GM06990 (cell line): ENCODE measurements at regions not wholly inside any gene's neighbourhood (a gene's known extent, or its start where the extent isn't known, plus 50 kb on each side); places are given as distances from the start of the nearest gene placed in this dataset.

Experiments
- DNase-seq: peaks from one replicate; pipeline ENCODE4 v3.0.0-alpha.2; 2011; ENCODE audit not compliant: insufficient read length; ENCODE audit errors: extremely low read depth
- H3K27me3 ChIP-seq: replicated peaks from 2 replicates; pipeline ENCODE4 v1.6.0; 2011; ENCODE audit warnings: low read length; ENCODE audit not compliant: control insufficient read depth, insufficient read depth
- H3K36me3 ChIP-seq: 2 replicates; pipeline ENCODE4 v1.5.1; 2011; ENCODE audit warnings: low read length; ENCODE audit not compliant: control insufficient read depth, insufficient read depth
- H3K4me3 ChIP-seq: replicated peaks from 2 replicates; pipeline ENCODE4 v1.5.1; 2011; ENCODE audit warnings: low read depth, mild to moderate bottlenecking, control low read depth, low read length
- TF ChIP-seq, protein P1 (sequence below): IDR thresholded peaks from 2 replicates; pipeline ENCODE4 v1.5.1; 2011; ENCODE audit warnings: low read length, control low read depth, mild to moderate bottlenecking, inconsistent platforms; ENCODE audit not compliant: insufficient read depth, poor library complexity, severe bottlenecking

DNA sequence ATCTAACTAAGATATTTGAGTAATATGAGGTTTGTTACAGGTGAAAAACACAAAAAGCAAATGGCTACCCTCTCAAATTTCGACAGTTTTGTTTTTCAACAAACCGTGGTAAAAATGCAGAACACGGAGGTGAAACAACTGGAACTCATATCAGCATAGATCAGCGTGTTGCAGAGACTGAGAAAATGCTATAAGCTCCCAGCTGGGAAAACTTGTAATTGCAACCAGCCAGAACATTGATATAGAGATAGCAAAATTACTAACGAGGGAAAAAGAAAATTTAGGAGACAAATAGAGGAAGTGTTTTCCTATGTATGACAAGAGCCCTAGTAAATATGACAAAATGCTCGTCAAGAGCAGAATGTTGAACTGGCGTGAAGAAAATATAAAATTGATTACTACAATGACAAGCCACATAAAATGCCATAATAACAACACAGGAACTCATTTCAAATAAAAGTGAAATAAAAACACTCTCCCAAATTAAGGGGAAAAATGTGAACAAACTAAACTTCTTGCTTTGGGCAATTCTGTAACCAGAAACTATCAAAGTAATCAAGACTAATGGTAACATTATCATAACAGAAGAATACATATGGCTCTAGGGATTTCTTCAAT, 1989.8 kb downstream of the EFNA5 start:
- DNase-seq, result no peak
- Histone ChIP-seq H3K27me3 (no peaks in the 10 kb centered on the region), H3K4me3 (no peak overlapping the region), H3K36me3 (no peaks in the 10 kb centered on the region)
- TF ChIP-seq, protein P1, sequence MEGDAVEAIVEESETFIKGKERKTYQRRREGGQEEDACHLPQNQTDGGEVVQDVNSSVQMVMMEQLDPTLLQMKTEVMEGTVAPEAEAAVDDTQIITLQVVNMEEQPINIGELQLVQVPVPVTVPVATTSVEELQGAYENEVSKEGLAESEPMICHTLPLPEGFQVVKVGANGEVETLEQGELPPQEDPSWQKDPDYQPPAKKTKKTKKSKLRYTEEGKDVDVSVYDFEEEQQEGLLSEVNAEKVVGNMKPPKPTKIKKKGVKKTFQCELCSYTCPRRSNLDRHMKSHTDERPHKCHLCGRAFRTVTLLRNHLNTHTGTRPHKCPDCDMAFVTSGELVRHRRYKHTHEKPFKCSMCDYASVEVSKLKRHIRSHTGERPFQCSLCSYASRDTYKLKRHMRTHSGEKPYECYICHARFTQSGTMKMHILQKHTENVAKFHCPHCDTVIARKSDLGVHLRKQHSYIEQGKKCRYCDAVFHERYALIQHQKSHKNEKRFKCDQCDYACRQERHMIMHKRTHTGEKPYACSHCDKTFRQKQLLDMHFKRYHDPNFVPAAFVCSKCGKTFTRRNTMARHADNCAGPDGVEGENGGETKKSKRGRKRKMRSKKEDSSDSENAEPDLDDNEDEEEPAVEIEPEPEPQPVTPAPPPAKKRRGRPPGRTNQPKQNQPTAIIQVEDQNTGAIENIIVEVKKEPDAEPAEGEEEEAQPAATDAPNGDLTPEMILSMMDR, result no peak

DNA sequence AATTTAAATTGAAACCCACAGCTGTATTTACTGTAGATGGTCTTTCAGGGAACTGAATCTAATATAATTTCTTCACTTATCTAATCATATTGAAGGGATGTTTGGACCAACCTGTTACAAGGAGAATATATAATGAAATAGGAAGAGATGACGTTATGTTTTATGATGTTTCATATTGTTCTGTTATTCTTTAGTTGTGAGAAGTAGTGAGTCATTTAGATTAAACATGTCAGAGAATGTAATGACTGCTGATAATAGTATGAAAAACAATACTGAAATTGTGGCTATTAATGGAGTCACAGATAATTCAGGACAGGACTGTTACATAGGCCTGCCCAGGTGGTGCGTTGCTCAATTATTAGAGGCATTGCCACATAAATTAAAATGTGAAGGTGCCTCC, 1993.4 kb downstream of the EFNA5 start:
- no peak overlapping the region for H3K4me3 ChIP-seq
- H3K27me3 ChIP-seq, result no peaks in the 10 kb centered on the region
- DNase-seq, result no peak
- TF ChIP-seq, protein P1, result no peak
- no peaks in the 10 kb centered on the region for H3K36me3 ChIP-seq

DNA sequence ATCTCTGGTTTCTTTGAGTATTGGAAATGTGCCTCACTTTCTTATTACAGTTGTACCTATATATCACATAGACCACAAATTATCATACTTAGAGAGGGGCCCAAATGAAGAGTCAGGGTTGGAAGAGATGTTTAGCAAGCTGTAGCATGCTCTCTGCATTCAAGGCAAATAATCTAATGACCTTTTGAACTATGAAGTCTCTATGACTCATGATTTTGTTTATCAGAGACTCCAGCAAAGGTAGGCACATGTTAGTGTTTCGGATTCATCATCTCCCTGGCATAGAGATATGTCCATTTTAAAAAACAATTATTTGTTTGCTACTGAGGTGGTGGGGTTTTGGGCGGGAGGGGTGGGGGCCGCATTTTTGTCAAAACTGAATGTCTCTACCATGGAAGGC, 2000.1 kb downstream of the EFNA5 start:
- no peak for DNase-seq
- H3K4me3 ChIP-seq, result no peak overlapping the region
- TF ChIP-seq, protein P1, result no peak

DNA sequence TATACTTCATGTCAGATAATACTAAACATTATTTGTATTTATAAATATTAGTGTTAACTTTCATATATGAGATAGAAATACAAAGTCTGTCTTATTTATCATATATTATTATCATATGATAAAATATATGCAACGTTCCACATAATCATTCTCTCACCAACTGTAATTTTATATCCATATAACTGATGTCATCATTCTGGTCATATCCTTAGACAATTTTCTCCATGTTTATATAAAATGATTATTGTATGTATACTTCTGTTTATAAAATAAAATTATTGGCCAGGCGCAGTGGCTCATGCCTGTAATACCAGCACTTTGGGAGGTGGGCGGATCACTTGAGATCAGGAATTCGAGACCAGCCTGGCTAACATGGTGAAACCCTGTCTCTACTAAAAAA, 2007.1 kb downstream of the EFNA5 start:
- TF ChIP-seq, protein P1, result no peak
- H3K36me3 ChIP-seq, result no peaks in the 10 kb centered on the region
- H3K4me3 ChIP-seq, result no peak overlapping the region
- H3K27me3 ChIP-seq, result no peaks in the 10 kb centered on the region
- no peak for DNase-seq

More for the DNA sequence above, 2000.1 kb downstream of the EFNA5 start:
- Histone ChIP-seq H3K36me3 (no peaks in the 10 kb centered on the region), H3K27me3 (no peaks in the 10 kb centered on the region)

DNA sequence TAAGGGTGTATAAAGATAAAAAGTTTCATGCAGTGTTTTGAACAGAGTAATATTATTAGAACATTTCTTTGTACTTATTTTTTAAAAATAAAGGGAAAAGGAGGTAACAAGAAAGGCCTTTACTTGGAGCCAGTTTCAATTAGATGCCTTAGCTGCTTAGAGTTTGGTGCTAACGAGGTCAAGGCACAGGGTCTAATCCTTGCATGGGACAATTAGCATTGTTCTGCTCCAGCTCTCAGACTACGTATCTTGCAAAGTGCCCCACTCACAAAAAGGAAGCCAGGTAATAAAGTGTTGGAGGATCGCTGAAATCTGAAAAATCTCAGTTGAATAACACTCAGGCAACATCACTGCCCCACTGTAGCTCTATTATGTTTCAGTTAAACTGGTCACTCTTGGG, 2011.3 kb downstream of the EFNA5 start:
- no peaks in the 10 kb centered on the region for H3K36me3 ChIP-seq
- no peaks in the 10 kb centered on the region for H3K27me3 ChIP-seq
- H3K4me3 ChIP-seq, result no peak overlapping the region
- TF ChIP-seq, protein P1, result no peak
- DNase-seq, result no peak

DNA sequence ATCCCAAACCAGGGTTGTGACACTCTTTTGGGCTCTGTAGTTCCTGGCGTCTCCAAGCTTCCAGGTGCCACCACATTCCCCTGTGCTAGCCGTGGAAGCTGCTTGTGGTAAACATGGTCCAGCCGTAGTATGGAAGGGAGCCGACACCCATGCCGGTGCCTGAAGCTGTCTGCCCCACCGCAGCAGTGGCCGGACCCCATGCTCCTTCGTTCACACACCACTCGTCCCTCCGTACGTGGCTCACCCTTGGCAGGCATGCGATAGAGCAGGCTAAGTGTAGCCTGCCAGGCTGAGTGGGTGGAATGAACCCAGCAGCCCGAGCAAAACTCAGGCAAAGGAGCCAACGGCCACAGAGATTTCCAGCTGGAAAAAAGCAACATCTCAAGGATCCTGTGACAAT, 2030.4 kb downstream of the EFNA5 start:
- Histone ChIP-seq H3K36me3 (no peaks in the 10 kb centered on the region), H3K27me3 (no peaks in the 10 kb centered on the region), H3K4me3 (no peak overlapping the region)
- TF ChIP-seq, protein P1, result no peak
- DNase-seq, result no peak
